GM21717 (cell line): ENCODE measurements at regions not wholly inside any gene's neighbourhood (a gene's known extent, or its start where the extent isn't known, plus 50 kb on each side); places are given as distances from the start of the nearest gene placed in this dataset.

Source experiments
- ATAC-seq: cut with Tn5 transposase; IDR thresholded peaks from one replicate; pipeline ENCODE4 v1.9.1; 2021; ENCODE audit warnings: mild to moderate bottlenecking, moderate library complexity; ENCODE audit not compliant: unreplicated experiment

DNA sequence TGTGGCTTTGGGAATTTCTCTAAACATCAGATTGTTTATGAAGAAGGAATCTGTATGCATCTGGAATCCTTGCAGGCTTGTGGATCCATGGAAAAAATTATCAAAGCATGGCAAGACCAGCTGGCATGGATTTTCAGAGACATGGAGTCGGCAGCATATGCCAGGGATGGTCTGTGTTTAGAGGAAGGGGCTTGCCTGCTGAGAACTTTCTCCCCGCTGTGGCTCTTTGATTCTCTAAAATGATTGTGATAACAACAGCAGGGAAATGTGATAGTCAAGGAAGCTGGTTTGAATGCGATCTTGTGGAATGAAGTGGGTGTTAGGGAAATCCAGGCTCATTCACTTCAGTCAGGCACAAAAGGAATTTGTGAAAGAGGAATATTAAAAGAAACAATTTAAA is 245.7 kb upstream of the THRB start:
- ATAC-seq, result no peak

DNA sequence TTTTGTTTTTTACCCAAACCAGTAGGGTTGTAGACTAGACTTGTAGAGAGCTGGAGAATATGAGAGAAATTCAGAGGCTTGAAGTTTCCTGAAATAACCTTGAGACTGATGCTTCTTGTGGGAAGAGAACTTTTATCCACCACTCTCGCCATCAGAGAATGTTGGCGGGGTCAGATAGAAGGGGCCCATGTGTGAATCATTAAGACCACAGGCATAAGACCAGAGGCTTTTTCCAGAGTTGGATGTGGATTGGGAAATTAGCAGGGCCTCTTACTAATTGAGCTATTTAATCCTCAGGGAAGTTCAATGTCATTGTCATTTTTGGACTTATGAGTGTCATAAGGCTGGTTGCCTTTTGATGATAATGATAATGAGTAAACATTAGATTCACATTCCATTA is 246.9 kb upstream of the THRB start:
- ATAC-seq, result no peak

DNA sequence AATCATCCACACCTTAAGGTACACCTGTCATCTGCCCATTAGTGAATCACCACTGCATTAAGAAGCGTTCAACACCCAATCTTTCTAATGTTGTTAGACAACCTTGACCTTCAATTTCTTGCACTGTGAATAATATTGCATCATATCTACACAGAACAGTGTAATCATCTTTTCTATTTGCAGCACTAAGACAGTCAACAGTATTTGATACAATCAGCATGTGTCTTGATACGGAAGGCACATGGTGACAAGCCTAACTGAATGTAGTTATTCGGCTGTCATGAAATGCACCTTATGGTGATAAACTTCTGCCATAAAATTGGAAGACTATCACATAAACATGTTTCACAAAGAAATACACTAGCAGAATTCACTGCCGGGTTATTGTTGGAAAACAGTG is 253.9 kb upstream of the THRB start:
- no peak for ATAC-seq

DNA sequence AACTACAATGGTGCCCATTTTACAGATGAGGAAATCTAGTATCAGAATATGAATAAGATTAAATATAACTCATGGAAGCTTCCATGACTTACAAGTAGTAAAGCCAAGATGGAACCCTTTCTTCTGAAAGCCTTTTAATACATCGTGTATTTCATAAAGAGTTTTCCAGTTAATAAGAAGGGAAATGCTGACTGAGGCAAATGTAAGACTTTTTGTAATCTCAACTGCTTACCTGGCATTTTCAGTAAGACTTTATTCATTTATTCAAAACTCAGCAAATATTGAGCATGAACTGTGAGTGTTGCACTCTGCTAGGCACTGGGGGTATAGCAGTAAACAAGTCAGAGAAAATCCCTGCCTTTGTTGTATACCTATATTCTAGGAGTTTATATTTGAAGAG is 256.4 kb upstream of the THRB start:
- no peak for ATAC-seq

DNA sequence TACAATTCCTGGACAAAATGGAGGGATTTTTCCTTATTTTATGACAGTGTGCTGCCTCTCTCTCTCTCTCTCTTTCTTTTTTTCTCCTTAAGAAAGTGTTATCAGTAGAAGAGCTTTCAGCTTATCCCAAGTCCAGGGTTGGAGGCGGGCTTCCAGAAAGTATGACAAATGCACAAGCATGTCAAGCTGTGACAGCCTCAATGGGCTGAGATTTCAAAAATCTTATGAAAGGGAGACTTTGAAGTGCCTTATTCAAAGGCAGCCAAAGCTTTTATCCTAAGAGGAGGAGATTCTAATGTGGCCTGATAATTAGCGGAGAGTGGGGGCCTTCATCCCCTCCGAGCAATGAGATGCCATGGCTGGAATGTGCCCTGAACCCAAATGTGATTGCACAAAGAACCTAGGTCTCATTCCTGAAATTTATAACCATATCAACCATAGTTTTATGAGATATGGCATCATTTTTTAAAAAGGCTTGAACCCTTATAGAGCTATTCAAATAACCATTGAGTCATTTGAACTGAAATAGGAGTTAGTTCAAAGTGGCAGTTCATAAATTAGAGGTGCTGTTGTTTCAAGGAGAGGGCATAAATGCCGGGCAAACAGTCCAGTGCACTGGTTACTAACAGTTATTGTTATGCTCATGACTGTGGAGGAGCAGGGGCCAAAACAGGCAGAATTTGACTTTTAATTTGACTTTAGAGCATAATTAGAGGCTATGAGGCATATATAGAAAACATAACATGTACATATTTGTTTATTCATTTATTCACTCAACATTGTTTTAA is 261.6 kb upstream of the THRB start:
- ATAC-seq, result no peak

DNA sequence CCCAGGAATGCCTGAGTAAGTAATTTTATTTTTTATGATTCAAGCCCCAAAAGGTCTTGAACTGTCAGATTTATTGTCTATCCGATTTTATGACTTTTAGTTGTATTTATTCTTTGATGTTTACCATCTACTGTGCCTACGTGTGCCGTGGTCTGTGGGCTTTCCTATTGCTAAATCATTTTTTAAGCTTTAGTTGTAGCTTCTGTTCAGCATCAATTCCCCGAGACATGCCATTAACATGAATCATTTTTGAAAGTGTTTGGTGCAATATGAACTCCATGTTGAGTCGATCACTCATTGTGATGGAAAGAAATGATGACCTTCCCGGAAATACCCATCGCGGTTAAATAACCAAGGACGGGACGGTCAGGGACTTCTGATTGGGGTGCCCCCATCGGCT is 268.7 kb upstream of the THRB start:
- ATAC-seq, result no peak

DNA sequence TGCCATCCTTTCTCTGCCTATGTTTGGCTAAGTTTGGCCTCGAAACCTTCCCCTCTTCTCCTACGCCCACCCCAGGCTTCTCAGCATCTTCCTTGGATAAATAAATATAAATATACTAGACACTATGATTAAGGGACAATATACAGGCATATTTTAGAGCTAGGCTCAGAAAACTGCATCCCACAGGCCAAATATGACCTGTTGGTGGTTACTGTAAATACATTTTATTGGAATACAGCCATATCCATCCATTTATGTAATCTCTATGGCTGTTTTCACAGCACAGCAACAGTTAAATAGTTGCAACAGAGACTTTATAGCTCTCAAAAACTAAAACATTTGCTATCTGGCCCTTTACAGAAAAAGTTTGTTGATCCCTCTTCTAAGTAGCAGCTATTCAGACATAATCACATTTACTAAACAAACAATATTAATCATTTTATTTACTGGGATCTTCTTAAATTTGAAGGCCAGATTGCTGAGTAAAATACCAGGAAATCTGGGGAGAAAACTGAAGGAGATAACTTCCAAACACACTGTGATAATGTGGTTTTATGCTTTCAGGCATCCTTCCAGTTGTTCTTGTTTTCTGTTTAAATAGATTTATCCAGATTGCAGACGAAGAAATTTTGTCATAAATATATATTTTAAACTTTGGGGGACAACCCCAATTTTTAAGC is 269.7 kb upstream of the THRB start:
- ATAC-seq, result no peak

DNA sequence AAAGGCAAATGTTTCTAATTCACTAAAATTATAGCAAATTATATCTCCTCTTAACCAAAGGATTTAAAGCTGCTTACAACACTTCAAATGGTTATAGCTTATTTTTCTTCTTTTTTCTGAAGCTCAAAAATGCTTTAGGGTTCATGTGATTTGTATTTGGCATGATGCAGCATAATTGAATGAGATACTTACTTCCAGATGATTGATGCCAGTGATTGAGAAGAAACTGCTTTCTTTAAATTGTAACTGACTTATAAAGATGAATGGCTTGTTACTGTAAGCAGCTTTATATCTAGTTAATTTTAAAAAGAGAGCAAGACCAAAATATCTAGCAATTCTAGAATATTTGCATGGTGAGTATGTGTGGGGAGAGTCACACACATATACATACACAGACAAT is 270.7 kb upstream of the THRB start:
- ATAC-seq, result no peak

DNA sequence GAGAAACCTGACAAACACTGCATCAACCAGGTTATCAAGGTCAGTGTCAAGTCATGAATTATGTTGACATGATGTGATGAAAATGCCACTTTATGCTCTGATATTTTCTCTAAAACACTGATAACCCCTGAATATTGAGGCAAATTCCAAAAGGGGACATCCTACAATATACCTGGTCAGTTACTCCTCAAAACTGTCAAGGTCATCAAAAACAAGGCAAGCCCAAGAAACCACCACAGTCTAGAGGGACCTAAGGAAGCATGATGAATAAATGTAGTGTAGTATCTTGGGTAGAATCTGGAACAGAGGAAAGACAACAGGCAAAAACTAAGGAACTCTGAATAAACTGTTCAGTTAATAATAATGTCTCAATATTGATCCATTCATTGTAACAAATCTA is 275.3 kb upstream of the THRB start:
- no peak for ATAC-seq

DNA sequence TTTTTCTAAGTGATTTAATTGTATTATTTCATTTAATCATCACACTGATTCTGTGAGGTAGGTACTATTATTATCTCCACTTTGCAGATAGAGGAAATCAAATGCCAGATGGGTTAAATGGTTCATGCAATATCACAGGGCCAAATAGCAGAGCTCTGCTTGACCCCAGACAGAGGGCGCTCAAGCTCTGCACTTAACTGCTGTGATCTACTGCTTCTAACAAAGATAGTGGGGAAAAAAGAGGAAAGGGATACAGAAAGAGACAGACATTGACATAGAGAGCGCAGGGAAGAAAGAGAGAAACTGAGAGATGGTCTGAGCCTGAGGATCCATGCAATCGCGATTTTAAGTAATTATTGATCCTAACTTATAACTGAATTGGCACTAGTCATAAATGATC is 279.1 kb upstream of the THRB start:
- peak; percentile 87 for ATAC-seq

DNA sequence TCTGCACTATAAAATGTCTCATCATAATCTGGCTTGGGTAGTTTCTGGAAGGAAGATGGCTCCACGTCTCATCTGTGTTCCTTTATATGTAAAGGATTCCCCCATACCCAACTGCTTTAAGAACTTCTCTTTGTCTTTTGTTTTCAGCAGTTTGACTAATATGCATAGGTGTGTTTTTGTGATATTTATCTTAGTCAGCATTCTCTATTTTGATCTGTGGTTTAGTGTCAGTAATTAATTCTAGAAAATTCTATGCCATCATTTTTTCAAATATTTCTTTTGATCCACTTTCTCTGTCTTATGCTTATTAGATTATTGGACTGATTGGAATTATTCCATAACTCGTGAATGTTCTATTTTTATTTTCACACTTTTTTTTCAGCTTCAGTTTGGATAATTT is 286.3 kb upstream of the THRB start:
- no peak for ATAC-seq

DNA sequence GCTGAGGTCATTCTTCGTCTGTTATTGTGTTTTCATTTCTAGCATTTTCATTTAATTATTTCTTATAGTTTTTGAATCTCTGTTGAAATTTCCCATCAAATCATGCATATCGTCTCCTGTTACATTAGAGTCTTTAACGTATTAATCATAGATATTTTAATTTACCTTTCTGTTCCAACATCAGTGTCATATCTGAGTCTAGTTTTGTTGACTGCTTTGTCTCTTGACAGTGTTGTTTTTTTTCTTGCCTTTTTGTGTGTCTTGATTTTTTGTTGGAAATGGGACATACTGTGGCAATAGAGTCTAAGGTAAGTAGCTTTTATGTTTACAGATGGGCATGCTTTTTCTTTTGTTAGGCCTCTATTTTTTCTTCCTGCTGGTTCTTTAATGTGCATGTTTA is 286.8 kb upstream of the THRB start:
- ATAC-seq, result no peak

DNA sequence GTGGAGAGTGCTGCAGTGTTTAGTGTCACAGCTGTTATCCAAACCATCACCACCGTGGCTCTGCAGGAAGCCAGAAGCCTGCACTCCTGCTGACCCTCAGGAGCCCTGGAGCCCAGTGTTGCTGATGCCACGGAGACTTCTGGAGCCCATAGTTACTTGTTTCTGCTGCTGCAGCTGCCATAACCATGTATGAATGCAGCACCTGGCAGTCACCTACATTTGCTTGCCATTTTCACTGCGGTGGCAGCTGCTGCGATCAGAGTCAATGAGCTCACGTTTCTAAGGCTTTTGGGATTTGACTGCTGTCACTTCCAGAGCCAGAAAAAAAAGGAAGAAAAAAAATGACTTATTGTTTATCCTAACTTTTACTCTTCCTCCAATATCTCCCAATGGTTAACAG is 299.2 kb upstream of the THRB start:
- ATAC-seq, result no peak

DNA sequence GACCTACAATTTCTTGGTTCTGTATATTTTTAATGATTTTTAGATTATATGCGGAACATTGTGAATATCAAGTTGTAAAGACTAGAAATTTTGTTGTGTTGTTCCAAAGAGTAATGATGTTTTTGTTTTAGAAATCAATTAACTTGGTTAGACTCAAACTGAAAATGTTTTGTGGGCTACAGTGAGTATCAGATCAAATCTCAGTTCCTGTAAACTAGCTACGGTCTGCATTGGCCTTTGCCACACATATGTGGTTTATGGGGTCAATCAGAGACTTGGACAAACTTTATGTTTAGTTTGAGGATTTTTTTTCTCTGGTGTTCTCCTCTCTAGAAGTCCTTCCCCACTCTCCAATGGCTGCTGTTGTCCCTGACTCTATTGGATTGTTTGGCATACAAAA is 308.0 kb upstream of the THRB start:
- ATAC-seq, result peak; percentile 98

DNA sequence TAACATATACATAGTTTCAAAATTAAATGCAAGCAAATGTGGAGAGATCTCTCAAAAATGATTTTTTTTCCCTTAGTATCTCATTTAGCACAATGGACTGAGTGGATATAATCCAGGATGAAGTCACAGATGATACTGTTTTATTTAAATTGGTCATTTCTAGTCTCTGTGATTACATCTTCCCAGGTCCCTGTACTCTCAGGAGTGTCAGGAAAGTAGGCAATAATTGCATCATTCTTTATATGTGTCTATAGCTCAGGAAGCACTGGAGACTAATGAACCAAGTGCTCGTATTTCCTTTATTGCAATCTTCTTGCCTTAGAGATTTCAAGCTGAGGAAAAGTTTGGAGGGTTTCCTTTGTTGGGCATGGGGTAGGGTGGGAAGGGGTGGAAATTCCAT is 309.4 kb upstream of the THRB start:
- no peak for ATAC-seq

DNA sequence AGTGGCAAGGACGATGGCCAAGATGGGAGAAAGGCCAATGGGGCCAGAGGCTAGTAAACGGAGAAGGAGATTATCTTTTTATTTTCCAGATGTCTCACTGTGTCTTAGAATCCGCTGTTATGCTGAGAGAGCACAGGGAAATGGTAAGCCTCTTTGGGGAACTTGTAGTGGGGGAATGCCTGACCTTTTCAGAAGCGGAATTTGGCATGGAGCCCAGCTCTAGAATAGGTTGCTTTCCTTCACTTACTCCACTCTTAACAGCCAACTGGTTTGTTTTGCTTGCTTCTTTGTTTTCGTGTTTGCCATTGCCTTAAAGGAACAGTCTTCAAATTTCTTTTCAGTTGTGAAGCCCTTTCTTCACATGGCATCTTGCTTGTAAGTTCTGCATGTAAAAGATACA is 316.2 kb upstream of the THRB start:
- ATAC-seq, result no peak

DNA sequence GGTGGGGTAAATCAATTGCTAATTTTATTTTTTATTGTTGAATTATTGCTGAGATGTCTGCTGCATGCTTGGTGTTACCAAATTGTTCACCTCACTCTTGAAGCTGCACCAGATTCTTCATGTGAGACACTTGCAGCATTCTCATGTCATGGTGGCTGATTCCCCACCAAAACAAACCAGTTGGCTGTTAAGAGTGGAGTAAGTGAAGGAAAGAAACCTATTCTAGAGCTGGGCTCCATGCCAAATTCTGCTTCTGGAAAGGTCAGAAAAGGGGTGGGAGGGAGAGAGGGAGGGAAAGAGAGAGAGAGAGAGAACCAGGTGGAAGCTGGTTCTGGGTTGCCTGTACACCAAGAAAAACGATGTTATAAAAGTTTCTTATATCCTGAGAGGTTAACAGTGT is 317.5 kb upstream of the THRB start:
- no peak for ATAC-seq

DNA sequence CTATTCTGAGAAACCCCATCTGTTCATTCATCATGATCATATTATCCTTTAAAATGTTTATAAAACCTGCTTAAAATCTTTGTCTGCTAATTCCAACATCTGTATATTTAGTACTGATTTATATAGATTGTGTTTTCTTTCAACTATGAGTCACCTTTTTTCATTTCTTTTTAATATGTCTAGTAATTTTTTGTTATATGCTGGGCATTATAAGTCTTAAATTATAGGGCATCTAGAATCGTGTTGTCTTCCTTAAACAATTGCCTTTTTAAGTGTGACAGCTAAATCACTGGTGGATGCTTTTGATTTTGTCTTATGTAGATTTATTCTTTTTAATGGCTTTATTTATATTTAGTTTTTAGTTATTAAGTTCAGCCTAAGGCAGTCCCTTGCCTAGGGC is 323.4 kb upstream of the THRB start:
- no peak for ATAC-seq

DNA sequence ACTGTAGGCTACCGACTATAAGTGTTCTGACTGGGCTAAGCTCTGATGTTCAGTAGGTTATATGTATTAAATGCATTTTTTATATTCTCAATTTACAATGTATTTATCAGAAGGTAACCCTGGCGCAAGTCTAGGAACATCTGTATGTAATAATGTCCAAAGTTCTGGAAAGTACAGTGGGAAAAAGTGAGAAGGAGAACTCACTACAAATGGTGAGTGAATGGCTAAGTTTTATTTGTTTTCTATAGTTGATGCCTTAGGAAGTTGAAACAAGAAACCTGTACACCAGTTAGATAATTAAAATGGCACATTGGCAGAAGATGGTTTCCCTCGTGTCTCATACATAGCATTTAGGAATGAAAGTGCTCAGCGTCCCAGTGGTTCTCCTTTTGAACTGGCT is 333.4 kb upstream of the THRB start:
- no peak for ATAC-seq

DNA sequence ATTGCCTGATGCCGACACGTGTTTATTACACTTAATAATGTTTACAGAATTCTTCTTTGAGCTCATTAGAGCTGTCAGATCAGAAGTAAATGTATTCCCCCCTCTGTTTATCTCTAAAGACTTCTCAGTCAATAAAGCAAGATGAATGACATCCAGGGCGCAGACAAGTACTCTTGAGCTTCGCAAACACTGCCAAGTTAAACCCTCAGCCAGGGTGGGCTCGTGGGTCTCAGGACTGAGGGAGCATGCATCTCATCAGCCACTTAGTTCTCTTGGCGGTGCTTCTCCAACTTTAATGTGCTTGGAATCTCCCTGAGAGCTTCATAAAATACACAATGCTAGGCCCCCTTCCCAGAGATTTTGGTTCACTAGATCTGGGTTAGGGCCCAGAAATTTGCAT is 333.9 kb upstream of the THRB start:
- no peak for ATAC-seq

DNA sequence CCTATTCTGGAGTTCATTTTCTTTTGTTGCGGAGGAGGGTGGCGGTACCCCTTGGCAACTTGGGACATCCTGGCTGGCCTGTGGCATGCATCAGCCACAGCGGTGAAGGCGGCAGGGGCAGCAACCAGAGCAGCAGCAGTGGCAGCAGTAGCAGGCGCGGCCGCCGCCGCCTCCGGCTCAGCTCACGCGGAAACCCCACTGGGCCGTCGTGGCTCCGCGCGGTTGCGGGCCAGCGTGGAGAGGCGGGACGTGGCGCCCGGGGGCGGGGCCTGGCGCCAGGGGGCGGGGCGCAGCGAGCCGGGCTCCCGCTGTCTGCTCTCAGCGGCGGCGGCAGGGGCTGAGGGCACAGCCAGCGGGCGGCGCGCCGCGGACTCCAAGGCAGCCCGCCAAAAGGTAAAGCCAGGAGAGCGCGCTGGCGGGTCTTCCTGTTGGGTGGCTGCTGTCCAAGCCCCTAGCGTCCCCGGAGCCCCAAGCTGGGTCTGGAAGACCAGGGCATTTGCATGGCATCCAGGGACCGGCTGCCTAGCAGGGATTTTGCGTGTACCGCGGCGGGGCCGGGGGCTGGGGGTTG is 334.4 kb upstream of the THRB start:
- no peak for ATAC-seq

DNA sequence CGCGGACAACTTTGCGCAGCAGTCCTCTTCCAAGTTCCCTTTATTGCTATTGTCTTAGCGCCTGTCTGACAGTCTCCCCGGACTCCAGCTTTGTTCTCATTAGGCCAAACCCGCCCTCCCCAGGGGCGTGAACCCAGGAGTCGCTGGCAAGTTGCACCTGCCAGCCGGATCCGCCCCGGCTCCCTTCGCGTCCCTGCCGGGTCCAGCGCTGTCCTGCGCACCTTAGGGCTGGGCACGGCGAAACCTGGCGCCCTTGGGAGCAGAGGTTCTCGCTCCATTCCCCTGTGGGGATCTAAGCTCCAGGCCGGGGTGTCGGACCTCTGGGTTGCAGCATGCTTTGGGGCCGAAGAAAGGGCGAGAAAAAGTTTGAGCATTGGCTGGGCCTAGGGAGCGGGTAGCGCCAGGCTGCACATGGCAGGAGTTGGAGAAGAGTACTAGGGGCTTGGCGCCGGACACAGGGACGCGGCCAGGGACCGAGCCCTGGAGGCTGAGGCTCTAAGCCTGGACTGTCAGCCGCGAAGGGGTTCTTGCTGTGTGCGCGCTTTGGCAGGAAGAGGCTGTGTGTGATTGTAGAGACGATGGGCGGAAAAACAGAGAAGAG is 335.1 kb upstream of the THRB start:
- no peak for ATAC-seq
